AG09309 (cell line): ENCODE measurements at regions not wholly inside any gene's neighbourhood (a gene's known extent, or its start where the extent isn't known, plus 50 kb on each side); places are given as distances from the start of the nearest gene placed in this dataset.
"Not testable (repeated sequence)": the region's sequence is repeated elsewhere in the genome, so short reads cannot be mapped to it uniquely, and the experiment has no call there.

Experiments used
- DNase-seq: peaks from one replicate; pipeline ENCODE4 v3.0.0-alpha.2; 2010; ENCODE audit warnings: low read depth
- H3K4me3 ChIP-seq: 2 replicates; pipeline ENCODE4 v1.5.1; 2011; ENCODE audit warnings: mild to moderate bottlenecking, low read depth, low read length, moderate library complexity; ENCODE audit not compliant: control insufficient read depth
- TF ChIP-seq, protein P1 (sequence below): IDR thresholded peaks from 2 replicates; pipeline ENCODE4 v1.5.1; 2011; ENCODE audit warnings: mild to moderate bottlenecking, low read depth, low read length, inconsistent platforms; ENCODE audit not compliant: insufficient read depth, control insufficient read depth; ENCODE audit errors: missing control alignments

DNA sequence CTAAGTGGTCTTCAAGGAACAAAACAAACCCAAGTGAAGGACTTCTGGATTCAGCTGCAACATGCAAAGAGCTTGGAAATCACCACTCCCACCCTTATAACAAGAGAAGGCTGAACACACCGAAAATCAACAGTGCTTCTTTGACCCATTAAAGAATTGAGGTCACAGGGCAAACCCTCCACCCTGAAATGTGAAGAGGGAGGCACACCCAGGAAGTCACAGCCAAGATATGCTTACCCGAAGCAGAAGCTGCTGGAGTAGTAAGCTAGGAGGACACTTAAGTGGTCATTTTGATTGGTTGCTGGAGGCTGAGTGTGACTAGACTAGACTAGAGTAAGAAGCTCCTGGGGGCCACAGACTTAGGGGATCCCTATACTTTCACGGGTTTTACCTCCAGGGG is 188.2 kb upstream of the SSTR4 start:
- TF ChIP-seq, protein P1, sequence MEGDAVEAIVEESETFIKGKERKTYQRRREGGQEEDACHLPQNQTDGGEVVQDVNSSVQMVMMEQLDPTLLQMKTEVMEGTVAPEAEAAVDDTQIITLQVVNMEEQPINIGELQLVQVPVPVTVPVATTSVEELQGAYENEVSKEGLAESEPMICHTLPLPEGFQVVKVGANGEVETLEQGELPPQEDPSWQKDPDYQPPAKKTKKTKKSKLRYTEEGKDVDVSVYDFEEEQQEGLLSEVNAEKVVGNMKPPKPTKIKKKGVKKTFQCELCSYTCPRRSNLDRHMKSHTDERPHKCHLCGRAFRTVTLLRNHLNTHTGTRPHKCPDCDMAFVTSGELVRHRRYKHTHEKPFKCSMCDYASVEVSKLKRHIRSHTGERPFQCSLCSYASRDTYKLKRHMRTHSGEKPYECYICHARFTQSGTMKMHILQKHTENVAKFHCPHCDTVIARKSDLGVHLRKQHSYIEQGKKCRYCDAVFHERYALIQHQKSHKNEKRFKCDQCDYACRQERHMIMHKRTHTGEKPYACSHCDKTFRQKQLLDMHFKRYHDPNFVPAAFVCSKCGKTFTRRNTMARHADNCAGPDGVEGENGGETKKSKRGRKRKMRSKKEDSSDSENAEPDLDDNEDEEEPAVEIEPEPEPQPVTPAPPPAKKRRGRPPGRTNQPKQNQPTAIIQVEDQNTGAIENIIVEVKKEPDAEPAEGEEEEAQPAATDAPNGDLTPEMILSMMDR, result no peak

DNA sequence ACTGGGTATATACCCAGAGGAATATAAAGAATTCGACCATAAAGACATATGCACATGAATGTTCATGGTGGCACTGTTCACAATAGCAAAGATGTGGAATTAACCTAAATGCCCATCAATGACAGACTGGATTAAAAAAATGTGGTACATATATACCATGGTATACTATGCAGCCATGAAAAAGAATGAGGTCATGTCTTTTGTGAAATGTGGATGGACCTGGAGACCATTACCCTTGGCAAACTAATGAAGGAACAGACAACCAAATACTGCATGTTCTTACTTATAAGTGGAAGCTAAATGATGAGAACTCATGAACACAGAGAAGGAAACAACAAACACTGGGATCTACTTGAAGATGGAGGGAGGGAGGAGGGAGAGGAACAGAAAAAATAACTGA is 186.7 kb upstream of the SSTR4 start:
- no peak overlapping the region for H3K4me3 ChIP-seq
- DNase-seq, result no peak
- TF ChIP-seq, protein P1, result no peak

More for the DNA sequence above, 188.2 kb upstream of the SSTR4 start:
- no peak overlapping the region for H3K4me3 ChIP-seq
- no peak for DNase-seq

DNA sequence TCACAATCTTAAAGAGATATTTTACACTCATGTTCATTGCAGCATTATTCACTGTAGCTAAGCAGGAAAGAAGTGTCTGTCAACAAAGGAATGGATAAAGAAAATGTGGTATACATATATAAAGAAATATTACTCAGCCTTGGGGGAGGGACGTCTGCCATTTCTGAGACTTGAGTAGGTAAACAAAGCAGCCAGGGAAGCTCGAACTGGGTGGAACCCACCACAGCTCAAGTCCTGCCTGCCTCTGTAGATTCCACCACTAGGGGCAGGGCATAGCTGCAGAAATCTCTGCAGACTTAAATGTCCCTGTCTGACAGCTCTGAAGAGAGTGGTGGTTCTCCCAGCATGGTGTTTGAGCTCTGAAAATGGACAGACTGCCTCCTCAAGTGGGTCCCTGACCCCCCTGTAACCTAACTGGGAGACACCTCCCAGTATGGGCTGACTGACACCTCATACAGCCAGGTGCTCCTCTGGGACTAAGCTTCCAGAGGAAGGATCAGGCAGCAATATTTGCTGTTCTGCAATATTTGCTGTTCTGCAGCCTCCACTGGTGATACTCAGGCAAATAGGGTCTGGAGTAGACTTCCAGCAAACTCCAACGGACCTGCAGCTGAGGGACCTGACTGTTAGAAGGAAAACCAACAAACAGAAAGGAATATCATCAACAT is 183.3 kb upstream of the SSTR4 start:
- not testable (repeated sequence) for H3K4me3 ChIP-seq, DNase-seq
- TF ChIP-seq, protein P1, result peak; percentile 72

DNA sequence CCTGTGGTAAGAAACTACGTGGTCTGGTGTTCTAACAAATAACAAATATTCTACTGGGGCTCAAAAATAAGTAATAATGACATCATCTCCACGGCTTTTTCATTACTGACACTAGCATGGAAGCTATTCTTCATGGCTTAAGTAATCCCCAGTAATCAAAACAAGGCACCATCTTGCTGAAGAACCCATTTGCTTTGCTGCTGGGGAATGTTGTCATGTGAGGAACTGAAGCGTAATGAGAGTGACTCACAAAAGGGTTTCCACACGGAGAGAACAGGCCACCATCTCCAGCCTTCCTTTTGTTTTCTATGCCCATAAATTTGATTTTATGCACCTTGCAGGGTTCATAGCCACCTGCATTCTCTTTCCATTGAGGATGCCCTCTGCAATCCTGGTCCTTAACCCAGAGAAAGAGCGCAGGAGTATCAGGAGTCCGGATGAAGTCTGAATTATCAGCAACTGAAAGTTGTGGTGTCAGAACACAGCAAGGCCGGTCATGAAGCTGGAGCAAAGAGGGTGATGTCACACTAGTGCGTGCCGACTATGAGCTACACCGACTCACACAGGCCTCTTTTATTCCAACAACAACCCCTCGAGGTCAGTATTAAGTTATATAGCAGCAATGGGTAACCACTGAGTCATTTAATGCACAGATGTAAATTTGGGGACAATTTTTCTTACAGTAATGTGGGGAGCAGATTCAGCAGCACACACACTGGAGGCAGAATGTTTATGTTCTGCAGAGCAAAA is 173.7 kb upstream of the SSTR4 start:
- TF ChIP-seq, protein P1, result no peak
- no peak for DNase-seq
- H3K4me3 ChIP-seq, result no peak overlapping the region

DNA sequence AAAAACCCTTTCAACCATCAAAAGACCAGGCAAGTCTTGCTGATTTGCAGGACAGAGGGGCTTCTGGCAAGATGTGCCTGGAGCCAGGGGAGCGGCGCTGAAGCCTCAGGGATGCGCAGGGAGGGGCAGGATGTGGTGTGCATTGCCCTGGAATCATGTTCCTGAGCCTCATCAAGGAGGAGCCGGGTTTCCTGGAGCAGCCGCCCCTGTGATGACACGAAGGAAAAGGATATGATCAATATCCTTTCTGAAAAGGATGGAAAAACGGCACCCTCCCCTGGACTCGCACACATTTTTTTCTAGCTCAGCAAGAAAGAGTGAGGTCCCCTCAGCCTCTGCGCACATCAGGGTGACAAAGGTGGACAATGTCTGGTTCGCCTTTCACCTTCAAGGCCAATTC is 173.1 kb upstream of the SSTR4 start:
- TF ChIP-seq, protein P1, result no peak
- DNase-seq, result no peak
- no peak overlapping the region for H3K4me3 ChIP-seq

DNA sequence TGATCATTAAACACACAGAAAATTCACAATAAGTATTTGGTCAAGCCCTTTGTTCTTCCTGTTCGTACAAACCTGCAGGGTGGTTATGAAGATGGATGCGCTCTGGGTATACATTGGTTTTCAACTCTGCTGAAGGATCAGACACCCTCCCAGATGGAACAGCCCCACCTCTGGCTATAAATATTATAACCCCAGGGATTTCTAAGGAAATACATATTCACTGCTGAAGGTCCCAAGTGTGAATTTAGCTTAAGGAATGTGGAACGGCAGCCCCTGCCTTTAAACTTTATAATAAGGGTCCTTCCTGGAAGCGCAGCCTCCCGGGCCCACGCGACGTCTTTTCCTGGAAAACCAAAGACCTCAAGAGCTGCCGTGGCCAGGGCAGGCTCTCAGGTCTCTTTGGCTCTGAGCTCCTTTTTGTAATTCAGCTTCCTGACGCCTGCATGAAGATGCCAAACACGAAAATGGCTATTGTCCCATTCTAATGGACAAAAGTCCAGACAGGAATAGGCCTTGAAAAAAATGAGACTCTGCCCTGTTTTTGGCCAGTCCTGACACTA is 172.4 kb upstream of the SSTR4 start:
- no peak overlapping the region for H3K4me3 ChIP-seq
- TF ChIP-seq, protein P1, result no peak
- no peak for DNase-seq
